ENCODE measurements at regions not wholly inside any gene's neighbourhood (a gene's known extent, or its start where the extent isn't known, plus 50 kb on each side); places are given as distances from the start of the nearest gene placed in this dataset.

GRCh38 chr4:156560701-156561100 lies 410.9 kb downstream of the PDGFC start:
- dilution Hi-C loops (cut with MboI; ENCODE audit: extremely low pct_ligation_motif_present, low sequenced_read_pairs) = no loop called here
- FAIRE-seq (no peak), DNase-seq (ENCODE audit: low read depth, low spot score) (no peak)
- no peak overlapping the region for H3K27ac ChIP-seq (ENCODE audit: insufficient read depth, low read depth, low read length)
- H3K27me3 ChIP-seq (ENCODE audit: control insufficient read depth in 2 of 2, insufficient read depth in 2 of 2, low read length in 2 of 2) = no peaks in the 10 kb centered on the region
- H2AFZ ChIP-seq (ENCODE audit: low read depth, low read length) = peak overlapping the region; percentile 85
- no peaks in the 10 kb centered on the region for H3K9me1 ChIP-seq (replicated peaks; ENCODE audit: control insufficient read depth, extremely low read depth, insufficient read depth, low read length)
- ChIA-PET POLR2A (no interaction called here), CTCF (no interaction called here)
- H3K4me2 ChIP-seq (ENCODE audit: insufficient read depth, low read length) = no peak overlapping the region
- no TSS peak for BruUV-seq (replicated peaks)
- intact Hi-C loops (cut with micrococcal nuclease) = no loop called here
- H3K4me3 ChIP-seq (replicated peaks in 1 of 3; ENCODE audit: insufficient read depth in 1 of 3, low read depth in 1 of 3, low read length in 3 of 3) = no peak overlapping the region
- H3K36me3 ChIP-seq (ENCODE audit: control insufficient read depth in 2 of 2, extremely low read depth in 1 of 2, insufficient read depth in 2 of 2, low read length in 2 of 2) = no peaks in the 10 kb centered on the region
- no peaks in the 10 kb centered on the region for H4K20me1 ChIP-seq (replicated peaks; ENCODE audit: control insufficient read depth, extremely low read depth, insufficient read depth, low read length)
- H3K4me1 ChIP-seq (ENCODE audit: control insufficient read depth, extremely low read depth, insufficient read depth, low read length) = peaks cover 6% of the 10 kb centered on the region
- no peak overlapping the region for H3K9ac ChIP-seq (replicated peaks; ENCODE audit: extremely low read depth, insufficient read depth, low read length)
- H3K9me3 ChIP-seq (replicated peaks; ENCODE audit: control insufficient read depth, insufficient read depth, low read length) = no peaks in the 10 kb centered on the region
- TF ChIP-seq FOS (IDR thresholded peaks at IDR 0.05; ENCODE audit: borderline replicate concordance, insufficient read depth, low read length) (peak; percentile 43), POLR2AphosphoS5 (IDR thresholded peaks at IDR 0.05; ENCODE audit: insufficient read depth, low read depth, low read length) (no peak), CTCF (IDR thresholded peaks at IDR 0.05; ENCODE audit: extremely low read depth in 1 of 2, insufficient read depth in 1 of 2, low read depth in 1 of 2, low read length in 2 of 2) (no peak), JUN (IDR thresholded peaks at IDR 0.05; ENCODE audit: borderline replicate concordance, insufficient read depth, insufficient read length, low read depth) (no peak), MYC (IDR thresholded peaks at IDR 0.05; ENCODE audit: low read depth, low read length) (no peak), GATA2 (IDR thresholded peaks at IDR 0.05; ENCODE audit: insufficient read depth, insufficient read length, low read depth, low read length) (no peak), EZH2 (IDR thresholded peaks at IDR 0.05; ENCODE audit: borderline replicate concordance, low read depth, low read length, severe bottlenecking) (no peak)
- no peaks in the 10 kb centered on the region for H3K79me2 ChIP-seq (ENCODE audit: control insufficient read depth, insufficient read depth, low read length)

Measured in endothelial cell of umbilical vein (primary cell).